HG03469 (cell line): ENCODE measurements at regions not wholly inside any gene's neighbourhood (a gene's known extent, or its start where the extent isn't known, plus 50 kb on each side); places are given as distances from the start of the nearest gene placed in this dataset.
"Not testable (repeated sequence)": the region's sequence is repeated elsewhere in the genome, so short reads cannot be mapped to it uniquely, and the experiment has no call there.

Experiments used
- ATAC-seq: cut with Tn5 transposase; IDR thresholded peaks from one replicate; pipeline ENCODE4 v1.9.1; 2021; ENCODE audit warnings: mild to moderate bottlenecking, moderate library complexity, moderate number of reproducible peaks; ENCODE audit not compliant: unreplicated experiment

DNA sequence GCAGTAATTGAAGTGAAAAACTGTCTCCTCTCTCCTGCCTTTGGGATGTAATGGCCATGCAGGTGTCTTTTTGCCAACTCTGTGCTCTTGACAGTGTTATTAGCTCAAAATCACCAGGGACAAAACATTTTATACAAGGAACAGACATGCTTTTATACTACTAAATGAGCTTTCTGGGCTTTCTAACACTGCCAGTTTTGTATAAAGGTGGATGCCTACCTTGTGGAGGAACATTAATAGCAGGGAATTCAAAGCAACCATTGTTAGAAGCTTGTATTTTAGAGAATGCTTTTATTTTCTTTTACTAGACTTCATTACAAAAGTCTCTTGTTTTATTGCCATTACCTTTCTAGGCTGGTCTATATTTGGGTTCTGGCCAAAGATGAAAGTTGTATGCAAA is 54.7 kb upstream of the ARSJ start:
- no peak for ATAC-seq

GRCh38 chr4:114036426-114036825 is 57.0 kb upstream of the ARSJ start:
- no peak for ATAC-seq

- ATAC-seq = no peak
Measured at GRCh38 chr4:114036864-114037263, 57.4 kb upstream of the ARSJ start.

DNA sequence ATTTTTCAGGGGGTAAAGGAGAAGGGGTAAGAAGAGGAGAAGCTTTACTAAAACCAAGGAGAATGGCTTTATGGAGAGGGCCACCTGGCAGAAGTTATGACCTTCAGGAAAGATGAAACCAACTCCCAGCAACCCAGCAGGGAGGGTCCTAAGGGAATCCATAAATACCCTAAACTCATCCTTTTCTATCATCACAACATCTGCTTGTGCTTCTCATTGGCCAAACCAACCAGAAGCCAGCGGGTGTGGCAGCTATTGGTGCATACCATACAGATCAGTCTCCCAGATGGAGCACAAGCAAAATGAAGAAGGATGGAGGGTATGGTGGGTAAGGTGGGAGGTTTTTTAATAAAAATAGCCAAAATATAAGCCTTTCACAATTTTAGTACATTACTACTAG is 58.5 kb upstream of the ARSJ start:
- no peak for ATAC-seq

DNA sequence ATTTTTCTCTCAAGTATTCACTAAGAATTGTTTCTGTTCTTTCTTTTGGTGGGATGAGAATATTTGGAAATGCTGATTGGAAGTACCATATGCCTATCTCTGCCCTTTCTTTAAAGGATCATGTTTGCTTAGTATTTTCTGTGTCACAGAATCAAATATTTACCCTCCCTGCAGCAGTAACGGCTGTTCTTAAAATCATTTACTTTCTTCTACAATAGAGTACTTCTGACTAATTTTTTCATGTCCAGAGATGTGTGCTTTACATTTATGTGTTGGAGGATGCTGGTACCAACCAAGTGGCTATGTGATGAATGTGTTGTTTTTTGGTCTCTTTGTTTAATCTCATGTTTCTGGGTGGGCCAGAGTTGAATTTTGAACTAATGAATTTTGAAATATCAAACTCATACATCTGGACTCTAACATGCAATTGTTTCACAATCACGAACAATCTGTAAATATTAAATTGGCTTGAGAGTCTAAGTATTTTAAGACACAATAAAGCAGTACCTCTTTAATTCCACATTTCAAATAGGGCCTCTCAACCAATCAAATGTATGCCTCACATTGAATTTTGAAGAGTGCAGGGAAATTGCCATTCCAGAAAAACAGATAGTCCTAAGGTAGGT is 59.4 kb upstream of the ARSJ start:
- no peak for ATAC-seq

DNA sequence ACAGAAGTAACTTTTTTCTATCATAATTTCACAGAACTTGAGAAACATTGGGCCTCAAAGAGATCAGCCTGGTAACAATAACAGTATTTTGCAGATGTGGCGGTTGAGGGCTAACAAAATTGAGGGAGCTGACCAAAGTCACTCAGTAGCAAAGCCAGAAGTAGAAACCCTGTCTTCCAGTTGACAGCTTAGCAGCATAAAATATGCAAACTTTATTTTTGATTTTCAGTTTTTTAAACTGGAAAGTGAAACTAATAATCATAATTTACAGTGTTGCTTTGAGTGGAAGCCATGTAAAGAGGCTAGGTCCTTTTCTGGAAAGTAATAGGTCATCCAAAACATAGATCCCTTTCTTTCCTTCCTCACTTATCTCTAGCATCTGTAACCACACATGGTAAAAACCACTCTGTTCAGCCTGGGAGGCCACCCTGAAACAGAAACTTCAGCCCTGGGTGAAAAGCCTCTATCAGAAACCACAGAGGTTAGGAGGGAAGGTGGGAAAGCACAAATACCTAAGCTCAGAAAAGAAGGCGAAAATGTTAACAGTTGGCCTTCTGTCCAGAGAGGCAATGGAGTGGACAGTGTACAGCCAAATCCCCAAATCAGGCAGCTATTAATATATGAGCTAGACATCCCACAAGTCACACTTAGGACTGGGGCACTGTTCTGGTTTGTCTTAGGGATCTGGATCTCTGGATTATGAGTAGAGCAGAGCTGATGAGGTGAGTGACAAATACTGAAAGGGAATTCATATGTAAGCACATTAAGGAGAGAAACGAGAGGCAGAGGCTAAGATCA is 61.1 kb upstream of the ARSJ start:
- peak; percentile 90 for ATAC-seq

DNA sequence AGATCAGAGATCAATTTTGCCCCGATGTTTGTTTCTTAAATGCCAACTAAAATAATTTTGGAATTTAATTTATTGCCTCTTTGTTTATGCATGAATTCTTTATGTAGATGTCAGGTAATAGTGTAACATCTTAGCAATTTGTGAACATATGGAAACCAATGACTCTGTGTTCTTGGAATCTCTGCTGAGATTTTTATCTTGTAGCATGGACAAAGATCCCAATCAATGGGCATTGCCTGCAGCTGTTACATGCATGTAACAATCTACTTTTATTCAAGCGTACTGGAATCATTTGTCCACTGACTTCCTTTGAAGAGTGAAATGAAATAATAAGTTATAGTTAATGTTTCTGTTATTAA is 61.6 kb upstream of the ARSJ start:
- no peak for ATAC-seq

- no peak for ATAC-seq
Measured at GRCh38 chr4:114043116-114043515, 63.7 kb upstream of the ARSJ start.

DNA sequence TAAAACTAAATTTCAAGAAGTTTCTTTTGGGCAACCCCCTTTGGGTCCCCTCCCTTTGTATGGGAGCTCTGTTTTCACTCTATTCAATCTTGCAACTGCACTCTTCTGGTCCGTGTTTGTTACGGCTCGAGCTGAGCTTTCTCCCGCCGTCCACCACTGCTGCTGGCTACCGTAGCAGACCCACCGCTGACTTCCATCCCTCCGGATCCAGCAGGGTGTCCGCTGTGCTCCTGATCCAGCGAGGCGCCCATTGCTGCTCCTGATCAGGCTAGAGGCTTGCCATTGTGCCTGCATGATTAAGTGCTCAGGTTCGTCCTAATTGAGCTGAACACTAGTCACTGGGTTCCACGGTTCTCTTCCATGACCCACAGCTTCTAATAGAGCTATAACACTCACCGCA is 64.9 kb upstream of the ARSJ start:
- not testable (repeated sequence) for ATAC-seq

GRCh38 chr4:114046331-114046730 is 66.9 kb upstream of the ARSJ start:
- ATAC-seq = no peak

GRCh38 chr4:114048154-114048553 is 68.7 kb upstream of the ARSJ start:
- ATAC-seq = not testable (repeated sequence)

GRCh38 chr4:114052227-114052626 is 72.8 kb upstream of the ARSJ start:
- no peak for ATAC-seq

DNA sequence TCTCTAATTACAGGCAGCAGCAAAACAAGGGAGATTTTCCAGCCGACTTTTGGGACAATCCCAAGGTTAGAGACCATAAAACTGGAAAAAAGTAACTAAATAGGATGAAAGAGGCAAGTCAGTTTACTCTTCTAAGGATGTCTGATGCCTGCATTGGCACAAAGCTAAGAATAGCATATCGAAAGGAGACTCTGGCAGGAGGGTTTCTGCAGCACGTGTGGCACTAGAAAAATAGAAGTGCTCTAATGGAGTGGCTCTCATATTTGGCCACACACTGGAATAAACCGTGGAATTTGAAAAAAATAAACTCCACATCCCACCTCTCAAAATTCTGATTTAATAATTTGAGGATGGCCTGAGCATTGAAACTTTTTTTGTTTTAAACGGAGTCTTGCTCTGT is 77.2 kb upstream of the ARSJ start:
- no peak for ATAC-seq

DNA sequence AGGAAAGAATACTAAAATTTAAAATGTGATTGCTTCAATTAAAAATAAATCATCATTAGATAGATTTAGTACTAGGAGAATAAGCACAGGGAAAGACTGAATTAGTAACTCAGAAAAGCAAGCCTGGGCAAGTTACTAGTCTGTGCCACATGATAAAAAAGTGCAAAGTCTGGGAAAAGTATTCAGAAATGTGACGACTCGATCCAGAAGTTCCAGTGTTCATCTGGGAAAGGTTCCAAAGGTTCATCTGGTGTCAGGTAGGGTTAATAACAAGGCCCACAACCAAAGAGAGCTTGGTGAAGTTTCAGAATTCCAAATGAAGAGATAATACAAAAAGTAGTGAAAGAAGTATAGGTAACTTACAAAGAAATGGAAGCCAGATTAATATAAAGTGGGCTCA is 78.3 kb upstream of the ARSJ start:
- ATAC-seq = no peak

DNA sequence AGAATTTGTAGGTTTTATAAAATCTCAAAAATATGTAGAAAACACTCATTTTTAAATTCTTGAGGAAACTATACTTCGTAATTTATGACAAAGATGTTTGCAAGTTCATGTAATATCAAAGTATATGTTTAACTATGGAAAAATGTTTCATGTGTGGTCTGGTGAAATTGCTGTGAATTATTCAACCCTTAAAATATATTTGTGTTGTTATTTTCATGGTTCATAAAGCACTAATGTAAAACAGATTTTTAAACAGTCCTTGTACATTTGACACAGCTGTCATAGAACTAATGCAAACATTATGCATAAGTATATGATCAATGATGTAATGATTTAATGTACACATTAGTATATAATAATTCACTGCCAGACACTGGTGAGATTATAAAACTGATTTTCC is 83.1 kb upstream of the ARSJ start:
- ATAC-seq = no peak

GRCh38 chr4:114072781-114073180 is 93.3 kb upstream of the ARSJ start:
- no peak for ATAC-seq

- ATAC-seq = no peak
Measured at GRCh38 chr4:114076899-114077570, 97.6 kb upstream of the ARSJ start.

DNA sequence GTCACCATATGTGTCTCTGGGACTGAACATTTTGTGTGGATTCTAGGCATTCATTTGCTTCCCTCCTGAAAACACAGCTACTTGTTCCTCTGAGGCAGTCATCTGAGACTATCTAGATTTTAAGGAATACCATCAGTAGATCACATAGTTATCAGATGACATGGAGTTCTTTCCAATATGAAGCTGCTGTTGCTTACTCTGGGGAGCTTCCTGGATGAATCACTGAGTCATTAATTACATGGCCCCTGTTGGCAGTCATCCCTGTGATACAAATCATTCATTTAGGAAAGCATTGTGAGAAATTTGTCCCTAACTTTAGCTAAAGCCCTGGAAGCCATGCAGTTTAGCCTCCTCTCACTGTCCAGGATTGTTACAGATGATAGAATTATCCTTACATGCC is 98.2 kb upstream of the ARSJ start:
- no peak for ATAC-seq

DNA sequence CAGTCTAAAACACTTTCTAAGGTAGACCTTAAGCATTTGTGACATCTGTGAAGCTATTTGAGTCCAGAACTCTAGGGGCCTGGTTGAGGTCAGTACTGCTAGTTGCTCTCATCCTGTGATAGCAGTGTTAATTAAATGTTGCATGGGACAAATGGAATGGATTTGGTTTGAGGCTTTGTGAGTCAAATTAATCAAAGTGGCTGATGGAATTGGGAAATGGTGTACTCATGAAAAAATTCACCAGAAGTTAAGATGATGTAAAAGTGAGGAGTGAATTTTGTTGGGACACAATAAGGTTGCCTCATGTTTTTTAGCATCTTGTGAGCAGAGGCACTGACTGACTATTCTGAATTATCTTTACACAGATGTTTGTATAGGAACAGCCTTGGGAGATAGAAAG is 99.2 kb upstream of the ARSJ start:
- no peak for ATAC-seq

DNA sequence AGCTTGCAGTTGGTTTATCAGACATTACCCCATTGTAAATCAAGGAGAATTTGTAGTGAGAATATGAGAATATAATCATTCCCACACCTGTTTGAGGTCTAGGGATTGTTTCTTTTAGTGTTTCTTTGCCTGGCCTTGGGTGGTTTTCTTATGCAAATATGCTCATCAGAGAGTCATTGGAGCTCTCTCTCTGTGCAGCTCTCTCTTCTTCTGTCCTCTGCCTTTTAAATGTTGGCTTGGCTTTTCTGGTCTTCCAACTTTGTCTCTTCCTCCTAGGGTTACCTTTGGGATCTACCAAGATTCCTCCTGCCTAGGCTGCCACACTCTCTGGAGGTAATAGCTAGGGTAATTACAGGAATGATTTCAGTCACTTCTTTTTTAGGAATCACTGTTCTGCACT is 102.3 kb upstream of the ARSJ start:
- no peak for ATAC-seq

DNA sequence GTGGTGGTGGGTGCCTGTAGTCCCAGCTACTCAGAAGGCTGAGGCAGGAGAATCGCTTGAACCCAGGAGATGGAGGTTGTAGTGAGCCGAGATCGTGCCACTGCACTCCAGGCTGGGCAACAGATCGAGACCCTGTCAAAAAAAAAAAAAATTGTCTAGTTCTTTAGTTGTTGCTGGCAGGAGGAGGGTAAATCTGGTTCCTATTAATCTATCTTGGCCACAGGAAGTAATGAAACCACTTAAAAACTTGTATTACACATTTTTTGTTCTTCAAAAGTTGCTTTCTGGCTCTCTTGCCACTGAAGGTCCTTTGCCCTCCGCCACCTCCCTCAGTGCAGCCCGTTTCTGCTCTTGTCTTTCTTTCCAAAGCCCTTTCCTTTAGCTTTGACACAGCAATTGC is 102.9 kb upstream of the ARSJ start:
- ATAC-seq = no peak

DNA sequence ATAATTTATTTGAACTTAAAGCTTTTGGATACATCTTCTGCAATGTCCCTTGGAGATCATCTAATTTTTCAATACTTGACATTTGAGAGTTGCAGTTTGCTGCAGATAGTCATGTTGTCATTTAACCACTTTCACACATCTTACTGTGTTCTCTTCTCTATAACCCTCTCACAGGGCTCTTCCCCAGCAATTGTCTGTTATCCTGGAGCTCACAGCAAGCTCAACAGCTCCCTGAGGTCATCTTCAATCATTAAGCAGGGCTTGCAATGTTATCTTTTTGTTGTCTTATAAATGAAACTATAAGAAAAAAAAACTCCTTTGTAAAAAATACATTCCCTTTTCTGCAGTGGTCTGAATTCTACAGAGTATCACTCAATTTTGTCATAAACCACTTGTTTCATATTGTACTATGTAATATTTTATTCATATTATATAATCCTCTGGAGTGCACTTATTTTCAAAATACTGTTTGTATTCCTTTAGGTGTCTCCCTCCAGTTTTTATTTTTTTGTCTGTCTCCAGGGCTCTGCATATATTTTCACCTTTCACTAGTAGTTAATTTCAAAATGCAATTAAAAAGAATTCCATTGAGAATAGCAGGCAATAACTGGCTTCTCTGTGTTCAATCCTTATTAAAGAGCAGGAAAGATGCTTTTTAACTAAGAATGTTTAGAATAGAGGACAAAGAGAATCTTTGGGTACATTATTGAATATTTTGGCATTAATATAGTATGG is 106.3 kb upstream of the ARSJ start:
- no peak for ATAC-seq
